ENCODE measurements at regions not wholly inside any gene's neighbourhood (a gene's known extent, or its start where the extent isn't known, plus 50 kb on each side); places are given as distances from the start of the nearest gene placed in this dataset.
A peak's percentile ranks its signal among the peaks of the same experiment; 100 is the strongest.

DNA sequence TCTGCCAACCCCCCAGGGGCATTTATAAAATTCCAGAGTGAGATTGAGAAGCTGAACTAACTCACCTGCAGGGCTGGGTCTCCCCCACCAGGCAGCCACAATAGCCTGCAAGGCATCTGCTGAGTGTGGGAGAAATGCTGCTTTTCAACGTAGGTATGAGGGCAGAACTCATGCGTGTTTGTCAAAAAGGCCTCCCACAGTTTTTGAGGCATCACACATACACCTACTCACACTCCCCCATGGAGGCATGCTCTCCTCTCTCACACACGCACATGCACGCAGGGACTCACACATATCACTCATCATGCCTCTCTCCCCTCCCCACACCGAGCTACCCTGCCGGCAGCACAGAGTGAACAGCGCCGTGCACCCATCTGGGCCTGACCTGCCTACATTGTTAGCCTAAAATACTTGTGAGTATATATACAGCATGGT, 390.5 kb downstream of the FGF9 start:
- no peak for DNase-seq (ENCODE audit: low read depth)

DNA sequence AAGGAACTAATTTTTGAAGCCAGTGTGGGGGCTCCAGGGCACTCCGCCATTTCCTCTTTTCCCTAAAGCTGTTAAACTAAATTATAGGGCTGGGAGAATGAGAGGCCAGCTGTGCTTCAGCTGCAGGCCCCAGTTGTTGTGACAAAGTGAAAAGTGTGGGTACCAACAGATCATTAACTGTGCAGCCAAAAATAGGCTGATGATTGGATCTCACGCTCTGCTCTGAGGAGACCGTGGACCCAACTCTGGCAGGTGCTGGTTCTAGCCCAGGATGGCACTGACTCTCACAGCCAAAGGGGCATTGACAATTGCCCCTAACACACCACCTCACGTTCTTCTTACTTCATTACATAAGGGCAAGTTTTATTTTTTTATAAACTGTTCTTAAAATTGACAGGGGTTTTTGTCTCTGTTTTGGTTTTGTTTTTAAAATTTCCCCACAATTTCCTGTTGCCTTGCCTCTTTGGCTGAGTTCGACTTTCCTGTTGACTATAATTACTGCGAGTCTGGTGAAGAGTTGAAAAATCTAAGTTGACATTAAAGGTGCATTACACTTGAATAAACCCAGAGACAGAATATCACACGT, 391.0 kb downstream of the FGF9 start:
- DNase-seq (ENCODE audit: low read depth) = no peak

DNA sequence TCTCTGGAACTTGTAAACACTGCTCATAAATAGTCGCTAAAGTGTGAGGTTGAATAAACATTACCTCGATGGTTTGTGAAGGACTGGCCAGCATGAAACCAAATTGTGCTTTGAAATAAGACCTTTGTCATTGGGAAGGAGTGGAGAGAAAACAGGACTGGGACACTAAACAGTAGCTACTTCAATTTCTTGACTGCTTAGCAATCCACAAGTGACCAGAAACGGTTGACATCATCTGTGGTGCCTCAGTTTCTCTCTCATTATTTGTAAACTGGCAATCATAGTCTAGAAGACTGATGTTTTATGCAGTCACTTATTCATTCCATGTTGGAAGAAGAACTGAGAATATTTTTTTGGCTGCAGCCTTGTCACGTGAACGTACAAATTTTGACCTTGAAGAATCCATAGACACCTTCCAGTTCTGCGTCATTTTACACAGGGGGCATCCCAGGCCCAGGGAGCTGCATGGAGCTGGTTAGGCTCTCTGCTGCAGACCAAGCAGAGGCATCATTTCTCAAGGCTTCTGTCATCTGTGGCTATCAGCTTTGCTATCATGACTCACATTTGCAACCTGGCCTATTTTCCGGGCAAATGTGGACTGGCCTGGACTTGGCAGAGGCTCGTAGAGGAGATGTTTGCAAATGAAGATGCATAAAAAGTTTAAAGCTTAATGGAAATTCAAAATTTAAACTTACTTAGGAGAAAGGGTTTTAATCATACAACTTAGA, 391.8 kb downstream of the FGF9 start:
- DNase-seq (ENCODE audit: low read depth) = no peak

GRCh38 chr13:22063416-22064124, 392.7 kb downstream of the FGF9 start:
- no peak for DNase-seq (ENCODE audit: low read depth)

DNA sequence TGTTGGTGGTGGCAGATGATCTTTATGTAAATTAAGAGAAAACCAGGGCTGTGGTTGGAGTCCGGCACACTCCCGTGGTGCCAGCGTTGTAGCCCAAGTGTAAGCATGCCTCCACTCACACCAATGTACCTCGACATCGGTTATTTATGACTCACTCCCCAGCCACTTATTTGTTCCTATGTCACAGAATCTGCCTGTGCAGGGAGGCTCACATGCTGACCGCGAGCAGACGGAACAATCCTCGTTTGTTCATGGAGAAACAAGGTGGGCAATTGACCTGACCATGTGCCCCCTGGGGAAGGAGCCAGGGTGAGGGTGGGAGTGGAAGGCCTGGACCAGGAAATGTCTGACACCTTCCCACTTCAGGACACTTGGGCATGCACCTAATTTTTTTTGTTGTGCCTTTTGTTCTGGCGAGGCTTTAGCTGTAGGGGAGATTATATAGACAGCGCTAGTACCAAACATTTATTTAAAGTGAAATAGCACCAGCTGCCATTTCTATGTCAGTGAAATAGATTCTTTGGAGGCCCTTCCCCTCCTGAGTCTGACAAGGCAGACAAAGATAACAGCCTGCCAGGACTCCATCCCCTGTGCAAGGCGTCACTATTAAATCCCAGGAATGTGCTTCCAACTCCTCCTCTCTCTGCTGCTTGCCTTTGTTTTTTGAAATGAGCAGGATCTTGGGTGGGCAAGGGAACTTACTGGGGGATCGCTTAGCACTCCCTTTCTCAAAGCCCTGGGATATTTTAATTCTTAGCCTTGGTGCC, 394.2 kb downstream of the FGF9 start:
- no peak for DNase-seq (ENCODE audit: low read depth)

GRCh38 chr13:22073718-22074117, 402.8 kb downstream of the FGF9 start:
- DNase-seq (ENCODE audit: low read depth) = no peak

DNA sequence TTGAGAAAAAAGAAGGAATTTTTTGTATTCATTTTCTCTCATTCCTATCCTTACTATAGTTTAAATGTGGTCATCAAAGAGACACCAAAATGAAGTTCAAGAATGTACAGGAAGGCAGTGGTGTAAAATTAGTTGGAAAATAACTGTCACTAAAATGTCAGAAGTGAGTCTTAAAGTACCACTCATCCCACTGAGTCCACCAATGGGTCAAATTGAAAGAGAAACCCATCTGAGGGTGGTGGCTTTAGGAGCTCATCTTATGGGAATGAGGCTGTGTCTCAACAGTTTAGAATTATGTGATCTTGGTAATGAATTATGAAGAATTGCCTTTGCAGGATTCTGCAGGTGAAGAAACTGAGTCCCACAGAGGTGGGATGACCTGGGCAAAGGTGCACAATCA, 403.5 kb downstream of the FGF9 start:
- no peak for DNase-seq (ENCODE audit: low read depth)

- DNase-seq (ENCODE audit: low read depth) = no peak
These were observed 405.8 kb downstream of the FGF9 start for GRCh38 chr13:22076658-22077057.

GRCh38 chr13:22077205-22077683, 406.4 kb downstream of the FGF9 start:
- no peak for DNase-seq (ENCODE audit: low read depth)

- DNase-seq (ENCODE audit: low read depth) = no peak
These were observed 406.9 kb downstream of the FGF9 start for GRCh38 chr13:22077764-22078163.

GRCh38 chr13:22079961-22080360, 409.1 kb downstream of the FGF9 start:
- no peak for DNase-seq (ENCODE audit: low read depth)

DNA sequence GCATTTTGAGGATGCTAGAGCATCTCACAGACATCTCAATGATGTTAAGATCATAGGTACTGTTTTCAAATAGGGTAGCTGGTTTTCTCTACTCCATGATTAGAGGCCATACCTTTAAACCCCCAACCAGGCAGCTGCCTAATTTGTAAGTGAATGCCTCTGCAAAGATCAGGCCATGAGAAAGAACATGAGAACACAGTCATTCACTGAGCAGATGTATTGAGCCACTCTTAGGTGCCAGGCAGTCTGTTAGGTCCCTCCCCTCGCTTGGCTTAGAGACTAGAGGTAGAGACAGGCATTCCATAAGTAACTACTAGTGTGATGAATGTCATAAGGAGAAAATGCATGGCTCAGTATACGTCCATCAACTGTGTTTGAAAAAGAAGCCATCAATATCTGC, 410.0 kb downstream of the FGF9 start:
- DNase-seq (ENCODE audit: low read depth) = no peak

- no peak for DNase-seq (ENCODE audit: low read depth)
These were observed 410.6 kb downstream of the FGF9 start for GRCh38 chr13:22081430-22081829.

GRCh38 chr13:22082030-22082429, 411.2 kb downstream of the FGF9 start:
- no peak for DNase-seq (ENCODE audit: low read depth)

- DNase-seq (ENCODE audit: low read depth) = no peak
These were observed 411.7 kb downstream of the FGF9 start for GRCh38 chr13:22082437-22083100.

DNA sequence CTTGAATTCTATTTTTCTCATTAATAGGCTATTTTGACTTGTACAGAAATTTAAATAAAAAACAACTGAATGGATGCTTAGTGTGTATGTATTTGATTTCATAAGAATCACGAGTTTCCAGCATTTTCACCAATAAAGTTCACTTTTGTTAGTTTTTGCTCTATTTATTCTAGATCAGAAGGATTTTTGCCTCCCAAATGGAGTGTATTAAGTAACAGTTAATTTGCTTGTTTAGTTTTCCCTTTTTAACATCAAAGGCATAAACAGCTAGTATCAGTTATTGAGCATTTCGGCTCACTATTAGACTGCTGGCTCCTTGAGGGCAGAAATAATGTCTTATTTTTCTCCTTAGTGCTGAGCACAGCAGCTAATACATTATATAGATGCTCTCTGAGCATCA, 414.1 kb downstream of the FGF9 start:
- DNase-seq (ENCODE audit: low read depth) = no peak

GRCh38 chr13:22086597-22087330, 415.9 kb downstream of the FGF9 start:
- no peak for DNase-seq (ENCODE audit: low read depth)

GRCh38 chr13:22090106-22090505, 419.2 kb downstream of the FGF9 start:
- DNase-seq (ENCODE audit: low read depth) = no peak

DNA sequence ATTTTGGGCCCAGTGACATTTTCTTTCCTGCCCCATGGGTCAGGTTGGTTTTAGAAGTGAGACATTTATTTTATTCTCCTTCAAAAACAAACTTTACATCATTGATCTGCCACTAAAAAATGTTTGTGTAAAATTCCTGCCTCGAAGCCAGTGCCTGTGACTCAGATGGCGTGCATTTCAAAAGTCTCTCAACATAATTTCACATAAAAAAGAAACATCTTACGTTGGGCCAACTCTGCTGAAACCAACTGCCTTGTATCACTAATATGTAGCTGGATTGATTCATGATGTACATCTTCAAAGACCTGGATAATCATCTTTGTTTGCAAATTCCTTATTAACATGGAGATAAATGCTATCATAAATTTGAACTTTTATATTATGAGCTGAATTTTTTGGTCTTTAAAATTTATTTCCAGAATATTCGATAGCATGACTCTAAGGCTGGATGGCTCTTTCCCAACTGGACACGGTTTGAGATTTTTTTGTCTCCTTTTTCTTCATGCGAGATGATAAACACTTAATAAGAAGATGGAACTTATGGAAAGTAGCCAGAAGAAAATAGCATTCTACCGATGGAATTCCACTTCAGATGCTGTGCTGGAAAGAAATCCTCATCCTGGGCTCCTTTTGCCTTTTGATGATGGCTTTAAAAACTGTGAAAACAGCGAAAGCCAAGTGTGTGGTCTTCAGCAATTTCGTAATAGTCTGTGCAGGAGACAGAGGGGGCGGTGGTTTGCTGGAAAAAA, 420.5 kb downstream of the FGF9 start:
- DNase-seq (ENCODE audit: low read depth) = peak; percentile 66

- no peak for DNase-seq (ENCODE audit: low read depth)
These were observed 421.1 kb downstream of the FGF9 start for GRCh38 chr13:22091971-22092300.

Data from GM04504 (cell line).